HG03108 (cell line): ENCODE measurements at regions not wholly inside any gene's neighbourhood (a gene's known extent, or its start where the extent isn't known, plus 50 kb on each side); places are given as distances from the start of the nearest gene placed in this dataset.
"Not testable (repeated sequence)": the region's sequence is repeated elsewhere in the genome, so short reads cannot be mapped to it uniquely, and the experiment has no call there.

Source experiments
- ATAC-seq: cut with Tn5 transposase; IDR thresholded peaks from one replicate; pipeline ENCODE4 v1.9.1; 2021; ENCODE audit warnings: moderate library complexity; ENCODE audit not compliant: unreplicated experiment

GRCh38 chr13:66154976-66155375 is 1075.2 kb downstream of the PCDH9 start:
- ATAC-seq: no peak

- ATAC-seq: no peak
Measured at GRCh38 chr13:66154354-66154753, 1075.8 kb downstream of the PCDH9 start.

GRCh38 chr13:66152596-66152995 is 1077.5 kb downstream of the PCDH9 start:
- no peak for ATAC-seq

GRCh38 chr13:66144357-66144756 is 1085.8 kb downstream of the PCDH9 start:
- ATAC-seq: not testable (repeated sequence)

- ATAC-seq: no peak
Measured at GRCh38 chr13:66139701-66140100, 1090.4 kb downstream of the PCDH9 start.

- ATAC-seq: no peak
Measured at GRCh38 chr13:66139250-66139649, 1090.9 kb downstream of the PCDH9 start.

GRCh38 chr13:66138172-66138811 is 1091.8 kb downstream of the PCDH9 start:
- ATAC-seq: peak; percentile 90

- ATAC-seq: no peak
Measured at GRCh38 chr13:66137384-66137783, 1092.8 kb downstream of the PCDH9 start.

- ATAC-seq: peak; percentile 88
Measured at GRCh38 chr13:66128692-66129269, 1101.4 kb downstream of the PCDH9 start.

- no peak for ATAC-seq
Measured at GRCh38 chr13:66128201-66128600, 1101.9 kb downstream of the PCDH9 start.

- ATAC-seq: no peak
Measured at GRCh38 chr13:66117563-66117962, 1112.6 kb downstream of the PCDH9 start.

- no peak for ATAC-seq
Measured at GRCh38 chr13:66113882-66114526, 1116.1 kb downstream of the PCDH9 start.

- no peak for ATAC-seq
Measured at GRCh38 chr13:66111628-66112027, 1118.5 kb downstream of the PCDH9 start.

- no peak for ATAC-seq
Measured at GRCh38 chr13:66106246-66106645, 1123.9 kb downstream of the PCDH9 start.

- ATAC-seq: no peak
Measured at GRCh38 chr13:66102864-66103263, 1127.3 kb downstream of the PCDH9 start.

- ATAC-seq: no peak
Measured at GRCh38 chr13:66099825-66100224, 1130.3 kb downstream of the PCDH9 start.

GRCh38 chr13:66098931-66099628 is 1131.1 kb downstream of the PCDH9 start:
- no peak for ATAC-seq

GRCh38 chr13:66089711-66090110 is 1140.4 kb downstream of the PCDH9 start:
- no peak for ATAC-seq

GRCh38 chr13:66087269-66087710 is 1142.8 kb downstream of the PCDH9 start:
- ATAC-seq: no peak

- ATAC-seq: no peak
Measured at GRCh38 chr13:66077132-66077689, 1152.9 kb downstream of the PCDH9 start.

GRCh38 chr13:66076417-66076816 is 1153.7 kb downstream of the PCDH9 start:
- ATAC-seq: no peak
